Naive thymus-derived CD8-positive, alpha-beta T cell (primary cell): ENCODE measurements at regions not wholly inside any gene's neighbourhood (a gene's known extent, or its start where the extent isn't known, plus 50 kb on each side); places are given as distances from the start of the nearest gene placed in this dataset.
"Not testable (repeated sequence)": the region's sequence is repeated elsewhere in the genome, so short reads cannot be mapped to it uniquely, and the experiment has no call there.

Source experiments
- ATAC-seq, 2 donors: fragments of 150-1000 bp; cut with Tn5 transposase in 1 of 2; sonication (Bioruptor Pico), chemical (Tn5 transposase) in 1 of 2; 1 replicate in 1 of 2; 2 replicates in 1 of 2; pipeline ENCODE4 v1.10.0; 2021; ENCODE audit warnings: mild to moderate bottlenecking in 2 of 2, moderate library complexity in 2 of 2
- POLR2A ChIA-PET: fragments of 350-600 bp; sonication (Branson Sonifier 250); formaldehyde crosslinking; loops from one replicate; lab custom pipeline; 2021; ENCODE audit warnings: antibody characterized with exemption; lab: Charles Lee
- DNase-seq, 10 donors: peaks; one replicate each; pipeline versions ENCODE4 v3.0.0 to v3.0.0-alpha.2; 2020 to 2022
- H3K27ac Mint-ChIP-seq, 10 donors: one replicate each; pipeline ENCODE4 v1.8.0; 2020 to 2022; ENCODE audit warnings: mild to moderate bottlenecking in 10 of 10, mixed read lengths in 10 of 10, moderate library complexity in 4 of 10, inconsistent platforms in 1 of 10
- H3K27me3 Mint-ChIP-seq, 5 donors: one replicate each; pipeline ENCODE4 v1.8.0; 2021 to 2022; ENCODE audit warnings: mixed read lengths in 5 of 5
- H3K36me3 Mint-ChIP-seq, 3 donors: one replicate each; pipeline ENCODE4 v1.8.0; 2020 to 2022; ENCODE audit warnings: mixed read lengths in 3 of 3, mild to moderate bottlenecking in 2 of 3, inconsistent platforms in 1 of 3
- H3K4me1 Mint-ChIP-seq, 4 donors: one replicate each; pipeline ENCODE4 v1.8.0; 2021 to 2022; ENCODE audit warnings: mixed read lengths in 4 of 4
- H3K4me3 Mint-ChIP-seq, 10 donors: one replicate each; pipeline ENCODE4 v1.8.0; 2020 to 2022; ENCODE audit warnings: mild to moderate bottlenecking in 10 of 10, mixed read lengths in 10 of 10, moderate library complexity in 6 of 10, inconsistent platforms in 1 of 10
- H3K9me3 Mint-ChIP-seq, 9 donors: one replicate each; pipeline ENCODE4 v1.8.0; 2020 to 2022; ENCODE audit warnings: mixed read lengths in 9 of 9, mild to moderate bottlenecking in 3 of 9, inconsistent platforms in 1 of 9, moderate library complexity in 1 of 9

DNA sequence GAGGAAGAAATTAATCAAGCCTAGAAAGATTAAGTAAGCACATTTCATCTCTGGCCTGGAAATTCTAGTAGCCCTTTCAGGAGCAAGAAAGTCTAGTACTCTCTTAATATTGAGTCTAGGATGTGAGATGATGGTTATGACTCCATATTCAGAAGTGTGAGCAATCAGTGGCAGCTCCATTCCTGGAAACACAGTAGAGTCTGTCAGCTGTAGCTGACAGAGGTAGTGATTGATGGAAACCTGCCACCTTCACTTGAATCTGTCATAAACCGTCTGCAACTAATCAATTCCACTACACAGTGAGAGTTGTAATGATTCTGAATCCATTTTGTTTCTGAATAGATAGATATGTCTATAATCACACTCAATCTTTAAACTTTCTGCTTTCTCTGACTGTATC is 635.1 kb downstream of the IRS1 start:
- DNase-seq (no peak), ATAC-seq (no peak)
- Mint-ChIP-seq H3K4me3 (no peak overlapping the region), H3K27ac (no peak overlapping the region), H3K27me3 (peaks cover 0 to 2% (median 0%) of the 10 kb centered on the region in 5 donors), H3K4me1 (no peaks in the 10 kb centered on the region), H3K9me3 (no peaks in the 10 kb centered on the region), H3K36me3 (no peaks in the 10 kb centered on the region)
- POLR2A ChIA-PET = no interaction called here

DNA sequence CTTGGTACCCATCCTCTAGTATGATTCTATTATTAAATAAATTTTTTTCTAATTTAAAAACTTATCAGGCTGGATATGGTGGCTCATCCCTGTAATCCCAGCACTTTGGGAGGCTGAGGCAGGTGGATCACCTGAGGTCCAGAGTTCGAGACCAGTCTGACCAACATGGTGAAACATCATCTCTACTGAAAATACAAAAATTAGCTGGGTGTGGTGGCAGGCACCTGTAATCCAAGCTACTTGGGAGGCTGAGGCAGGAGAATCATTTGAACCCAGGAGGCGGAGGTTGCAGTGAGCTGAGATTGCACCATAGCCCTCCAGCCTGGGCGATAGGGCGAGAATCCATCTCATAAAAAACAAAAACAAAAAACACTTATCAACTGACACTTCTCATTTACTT is 639.0 kb downstream of the IRS1 start:
- POLR2A ChIA-PET, H3K9me3 Mint-ChIP-seq, H3K4me3 Mint-ChIP-seq, H3K36me3 Mint-ChIP-seq, DNase-seq, H3K4me1 Mint-ChIP-seq, H3K27ac Mint-ChIP-seq, ATAC-seq: not testable (repeated sequence)
- peaks cover 1 to 20% (median 16%) of the 10 kb centered on the region in 5 donors for H3K27me3 Mint-ChIP-seq

DNA sequence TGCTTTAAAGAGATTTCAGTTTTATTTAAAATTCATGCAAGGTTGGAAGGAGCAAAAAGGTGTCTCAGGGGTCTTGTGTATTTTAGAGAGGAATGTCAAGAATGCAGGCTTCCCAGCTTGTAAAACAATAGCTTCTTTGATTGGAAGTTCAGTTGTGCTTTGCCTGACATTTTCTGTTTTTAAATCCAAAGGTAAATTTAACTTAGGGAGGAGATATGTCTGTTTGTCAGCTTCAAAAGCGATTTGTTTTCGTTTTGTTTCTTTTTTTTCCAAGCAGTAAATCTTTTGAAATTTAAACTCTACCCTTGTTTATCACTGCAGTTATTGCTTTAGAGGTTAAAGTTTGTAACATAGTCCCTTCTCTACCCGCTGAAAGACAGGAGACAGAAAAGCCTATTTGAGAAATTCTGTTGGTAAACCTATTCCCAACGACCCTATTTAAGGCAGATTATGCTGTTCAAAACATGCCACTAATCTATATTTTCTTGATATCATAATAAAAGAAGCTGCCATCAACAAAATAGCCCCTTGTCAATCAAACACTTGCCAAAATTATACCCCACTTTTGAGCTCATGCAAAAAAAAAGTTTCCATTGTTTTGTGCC is 639.6 kb downstream of the IRS1 start:
- Mint-ChIP-seq H3K4me3 (no peak overlapping the region), H3K27me3 (peaks cover 1 to 26% (median 23%) of the 10 kb centered on the region in 5 donors), H3K27ac (no peak overlapping the region), H3K9me3 (no peaks in the 10 kb centered on the region), H3K36me3 (no peaks in the 10 kb centered on the region), H3K4me1 (no peaks in the 10 kb centered on the region)
- DNase-seq (no peak), ATAC-seq (no peak)
- POLR2A ChIA-PET = no interaction called here

DNA sequence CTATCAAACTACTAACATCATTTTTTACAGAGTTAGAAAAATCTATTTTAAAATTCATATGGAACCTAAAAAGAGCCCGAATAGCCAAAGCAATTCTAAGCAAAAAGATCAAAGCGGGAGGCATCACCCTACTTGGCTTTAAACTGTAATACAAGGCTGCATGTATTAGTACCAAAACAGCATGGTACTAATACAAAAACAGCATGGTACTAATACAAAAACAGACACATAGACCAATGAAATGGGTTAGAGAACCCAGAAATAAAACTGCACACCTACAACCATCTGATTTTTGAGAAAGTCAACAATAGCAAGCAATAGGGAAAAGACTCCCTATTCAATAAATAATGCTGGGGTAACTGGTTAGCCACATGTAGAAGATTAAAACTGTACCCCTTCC is 640.7 kb downstream of the IRS1 start:
- no peaks in the 10 kb centered on the region for H3K4me1 Mint-ChIP-seq
- H3K27ac Mint-ChIP-seq = no peak overlapping the region
- DNase-seq (no peak), ATAC-seq (no peak)
- H3K9me3 Mint-ChIP-seq = no peaks in the 10 kb centered on the region
- H3K4me3 Mint-ChIP-seq = no peak overlapping the region
- H3K27me3 Mint-ChIP-seq = peaks cover 1 to 32% (median 23%) of the 10 kb centered on the region in 5 donors
- no peaks in the 10 kb centered on the region for H3K36me3 Mint-ChIP-seq
- POLR2A ChIA-PET = no interaction called here

DNA sequence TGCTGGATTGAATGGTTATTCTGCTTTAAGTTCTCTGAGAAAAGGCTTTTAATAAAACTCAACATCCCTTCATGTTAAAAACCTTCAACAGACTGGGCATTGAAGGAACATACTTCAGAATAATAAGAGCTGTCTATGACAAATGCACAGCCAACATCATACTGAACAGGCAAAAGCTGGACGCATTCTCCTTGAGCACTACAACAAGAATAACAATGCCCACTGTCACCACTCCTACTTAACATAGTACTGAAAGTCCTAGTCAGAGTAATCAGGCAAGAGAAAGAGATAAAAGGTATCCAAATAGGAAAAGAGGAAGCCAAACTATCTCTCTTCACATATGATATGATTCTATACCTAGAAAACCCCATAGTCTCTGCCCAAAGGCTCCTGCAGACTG is 641.4 kb downstream of the IRS1 start:
- DNase-seq = no peak
- H3K27ac Mint-ChIP-seq = no peak overlapping the region

DNA sequence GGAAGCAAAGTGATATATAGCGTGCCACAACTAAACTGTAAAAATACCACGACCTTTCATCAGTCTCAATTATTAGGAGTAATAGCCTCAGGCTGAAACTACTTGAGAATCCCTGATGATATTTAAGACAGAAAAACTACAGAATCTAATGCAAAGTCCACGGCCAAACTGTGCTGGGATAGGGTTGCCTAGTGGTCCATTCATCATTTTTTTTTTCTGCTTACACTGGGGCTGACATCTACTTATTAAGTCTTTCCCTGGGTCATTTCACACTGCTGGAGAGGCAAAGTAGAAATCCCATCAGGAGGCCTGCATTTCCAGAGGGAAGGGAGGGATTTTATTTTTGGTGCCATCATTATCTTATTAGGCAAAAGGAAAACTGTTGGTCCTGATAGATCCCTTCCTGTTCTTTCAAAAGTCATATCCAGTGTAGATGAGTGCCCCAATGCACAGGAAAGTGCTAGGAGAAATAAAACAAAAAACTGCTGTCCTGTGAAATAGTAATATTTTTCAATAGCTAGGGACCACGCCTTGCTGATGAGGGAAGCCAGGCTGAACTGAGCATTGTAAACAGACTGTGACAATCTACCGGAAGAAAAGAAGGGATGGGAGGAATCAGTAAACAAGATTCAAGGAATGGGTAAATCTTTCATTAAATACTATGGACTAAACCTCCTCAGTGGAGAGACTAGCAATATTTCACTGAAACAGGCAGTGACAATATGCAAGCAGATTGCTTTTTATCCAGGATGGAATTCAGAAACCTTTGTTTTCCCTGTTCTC is 644.3 kb downstream of the IRS1 start:
- Mint-ChIP-seq H3K36me3 (no peaks in the 10 kb centered on the region), H3K4me1 (no peaks in the 10 kb centered on the region), H3K4me3 (no peak overlapping the region), H3K27ac (peak overlapping the region in 1 of 10 donors; percentile 57), H3K27me3 (peaks cover 4 to 32% (median 23%) of the 10 kb centered on the region in 5 donors), H3K9me3 (peaks cover 0 to 2% (median 0%) of the 10 kb centered on the region in 9 donors)
- POLR2A ChIA-PET = no interaction called here
- ATAC-seq (no peak), DNase-seq (no peak)

More for the DNA sequence above, 641.4 kb downstream of the IRS1 start:
- H3K4me3 Mint-ChIP-seq = no peak overlapping the region
- H3K9me3 Mint-ChIP-seq = no peaks in the 10 kb centered on the region
- H3K4me1 Mint-ChIP-seq = no peaks in the 10 kb centered on the region
- ATAC-seq = no peak
- no peaks in the 10 kb centered on the region for H3K36me3 Mint-ChIP-seq
- POLR2A ChIA-PET = no interaction called here
- peaks cover 1 to 32% (median 23%) of the 10 kb centered on the region in 5 donors for H3K27me3 Mint-ChIP-seq

DNA sequence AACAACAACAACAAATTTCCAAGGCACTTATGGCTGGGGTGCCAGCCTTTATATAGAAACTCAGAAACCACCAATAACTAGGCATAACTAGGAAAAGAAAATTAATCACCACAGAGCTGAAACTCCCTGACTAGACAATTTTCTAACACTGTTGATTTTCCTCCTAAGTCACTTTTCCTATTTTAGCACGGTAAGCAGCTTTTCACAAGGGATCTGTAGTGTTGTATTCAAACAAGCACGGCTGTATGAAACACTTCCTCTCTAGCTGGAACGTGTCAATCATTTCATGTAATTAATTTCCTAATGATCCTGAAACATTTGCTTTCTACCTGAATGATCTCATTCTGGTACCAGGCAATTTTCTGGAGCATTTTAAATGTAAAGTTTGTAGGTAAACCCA is 645.0 kb downstream of the IRS1 start:
- POLR2A ChIA-PET = no interaction called here
- Mint-ChIP-seq H3K4me3 (no peak overlapping the region), H3K27ac (peak overlapping the region in 1 of 10 donors; percentile 57), H3K36me3 (no peaks in the 10 kb centered on the region), H3K9me3 (peaks cover 0 to 5% (median 0%) of the 10 kb centered on the region in 9 donors), H3K4me1 (no peaks in the 10 kb centered on the region), H3K27me3 (peaks cover 4 to 32% (median 23%) of the 10 kb centered on the region in 5 donors)
- no peak for DNase-seq
- ATAC-seq = no peak

DNA sequence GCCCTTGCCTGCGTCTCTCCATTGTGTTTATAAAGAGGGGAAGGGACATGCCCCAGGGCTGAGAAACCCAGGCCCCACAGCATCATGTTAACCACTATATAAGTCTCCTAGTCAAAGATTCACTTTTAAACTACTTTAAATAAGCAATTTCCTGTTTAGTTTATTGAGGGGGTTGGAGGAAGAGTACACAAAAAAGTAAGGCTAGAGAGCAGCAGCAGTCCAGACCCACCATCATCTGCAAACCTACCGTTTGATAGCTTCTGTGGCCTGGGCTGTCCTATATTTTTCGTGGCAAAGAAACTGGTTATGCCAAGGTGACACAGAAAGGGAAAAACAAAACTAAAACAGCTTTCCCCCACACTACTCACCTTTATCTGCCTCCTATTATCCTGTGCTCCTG is 646.1 kb downstream of the IRS1 start:
- DNase-seq (no peak), ATAC-seq (no peak)
- Mint-ChIP-seq H3K9me3 (peaks cover 0 to 5% (median 0%) of the 10 kb centered on the region in 9 donors), H3K4me1 (no peaks in the 10 kb centered on the region), H3K36me3 (no peaks in the 10 kb centered on the region), H3K4me3 (no peak overlapping the region), H3K27me3 (peaks cover 4 to 32% (median 17%) of the 10 kb centered on the region in 5 donors), H3K27ac (no peak overlapping the region)
- POLR2A ChIA-PET = no interaction called here

DNA sequence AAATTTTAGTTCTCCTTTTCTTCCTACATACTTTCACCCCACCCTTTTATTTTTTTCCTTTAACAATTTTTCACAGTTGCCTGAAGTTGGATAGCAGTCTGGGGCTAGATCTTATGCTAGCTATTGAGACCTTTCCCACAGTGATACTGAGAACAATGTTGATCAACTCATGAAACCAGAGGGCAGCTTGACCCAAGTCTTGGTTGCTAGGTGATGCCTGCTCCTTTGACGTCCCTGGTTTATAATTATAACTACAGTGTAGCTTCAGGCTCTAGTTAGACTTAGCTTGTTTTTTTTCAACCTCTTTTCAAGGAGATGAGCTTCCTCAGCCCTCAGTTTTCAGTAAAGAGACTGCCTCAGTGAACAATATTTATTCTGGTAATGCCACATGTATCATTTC is 648.5 kb downstream of the IRS1 start:
- no peak overlapping the region for H3K27ac Mint-ChIP-seq
- H3K36me3 Mint-ChIP-seq = no peaks in the 10 kb centered on the region
- H3K4me1 Mint-ChIP-seq = no peaks in the 10 kb centered on the region
- peaks cover 3 to 15% (median 8%) of the 10 kb centered on the region in 5 donors for H3K27me3 Mint-ChIP-seq
- POLR2A ChIA-PET = no interaction called here
- H3K9me3 Mint-ChIP-seq = peaks cover 0 to 5% (median 0%) of the 10 kb centered on the region in 9 donors
- no peak overlapping the region for H3K4me3 Mint-ChIP-seq
- DNase-seq (no peak), ATAC-seq (no peak)

DNA sequence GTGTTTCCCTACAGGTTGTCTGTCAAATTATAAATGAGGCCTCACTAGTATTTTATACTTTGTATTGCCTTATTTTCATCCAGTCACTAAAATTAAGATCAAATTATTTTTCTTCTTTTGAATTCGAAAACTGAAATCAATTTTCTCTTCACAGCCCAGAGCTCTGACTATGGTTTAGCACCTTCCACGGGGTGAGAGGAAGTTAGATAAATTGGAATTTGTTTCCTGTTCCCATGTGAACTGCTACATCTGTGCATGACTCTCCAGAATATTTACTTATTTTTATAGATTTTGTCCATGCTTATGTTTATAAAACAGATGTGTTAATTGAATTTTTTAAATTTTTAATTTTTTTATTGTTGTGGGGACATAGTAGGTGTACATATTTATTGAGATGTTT is 656.5 kb downstream of the IRS1 start:
- POLR2A ChIA-PET = no interaction called here
- Mint-ChIP-seq H3K4me3 (no peak overlapping the region), H3K4me1 (peaks cover 0 to 4% (median 0%) of the 10 kb centered on the region in 4 donors), H3K27ac (no peak overlapping the region), H3K27me3 (peaks cover 0 to 9% (median 0%) of the 10 kb centered on the region in 5 donors), H3K36me3 (no peaks in the 10 kb centered on the region), H3K9me3 (peaks cover 0 to 2% (median 0%) of the 10 kb centered on the region in 9 donors)
- no peak for ATAC-seq
- DNase-seq = no peak

DNA sequence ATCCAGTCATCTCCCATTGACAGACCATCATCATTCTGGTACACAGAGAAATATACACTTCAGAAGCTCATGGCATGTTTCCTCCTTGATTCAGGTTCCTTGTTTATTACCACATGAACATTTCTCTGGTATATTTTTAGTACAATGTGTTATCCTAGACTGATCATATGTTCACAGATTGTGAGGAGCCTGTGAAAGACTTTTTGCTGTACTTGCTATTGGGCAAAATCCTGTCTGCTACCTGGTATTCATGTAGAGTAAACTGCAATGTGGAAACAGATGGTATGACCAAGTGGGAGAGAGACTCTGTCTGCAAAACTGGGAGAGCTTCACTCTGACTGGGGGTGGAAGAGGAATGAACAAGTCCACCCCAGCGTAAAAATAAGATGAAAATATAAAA is 657.2 kb downstream of the IRS1 start:
- no peaks in the 10 kb centered on the region for H3K9me3 Mint-ChIP-seq
- DNase-seq (no peak), ATAC-seq (no peak)
- no peak overlapping the region for H3K27ac Mint-ChIP-seq
- no peaks in the 10 kb centered on the region for H3K36me3 Mint-ChIP-seq
- POLR2A ChIA-PET = no interaction called here
- H3K27me3 Mint-ChIP-seq = peaks cover 0 to 9% (median 0%) of the 10 kb centered on the region in 5 donors
- H3K4me1 Mint-ChIP-seq = peaks cover 0 to 6% (median under 1%) of the 10 kb centered on the region in 4 donors
- H3K4me3 Mint-ChIP-seq = no peak overlapping the region

DNA sequence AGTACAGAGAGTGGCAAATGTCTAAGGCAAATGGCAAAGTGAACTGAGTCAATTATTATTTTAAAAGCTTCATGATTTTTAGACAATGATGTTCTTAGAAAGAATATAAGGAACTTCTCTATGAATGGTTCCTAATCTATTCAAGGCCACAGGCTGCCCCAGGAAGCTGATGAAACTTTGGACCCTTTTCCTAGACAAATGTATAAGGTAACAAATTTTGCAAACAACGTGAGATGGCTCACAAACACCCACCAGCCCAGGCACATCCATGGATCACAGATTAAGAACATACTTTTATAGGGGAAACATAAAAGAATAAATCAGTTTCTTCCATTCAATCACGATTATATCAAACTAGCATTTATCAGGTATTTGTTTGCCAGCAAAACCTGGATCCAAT is 659.0 kb downstream of the IRS1 start:
- no peak overlapping the region for H3K4me3 Mint-ChIP-seq
- peaks cover 0 to 16% (median 5%) of the 10 kb centered on the region in 4 donors for H3K4me1 Mint-ChIP-seq
- H3K27me3 Mint-ChIP-seq = peaks cover 0 to 9% (median 0%) of the 10 kb centered on the region in 5 donors
- no peak overlapping the region for H3K27ac Mint-ChIP-seq
- H3K9me3 Mint-ChIP-seq = no peaks in the 10 kb centered on the region
- POLR2A ChIA-PET = no interaction called here
- no peak for DNase-seq
- no peaks in the 10 kb centered on the region for H3K36me3 Mint-ChIP-seq
- ATAC-seq = no peak

DNA sequence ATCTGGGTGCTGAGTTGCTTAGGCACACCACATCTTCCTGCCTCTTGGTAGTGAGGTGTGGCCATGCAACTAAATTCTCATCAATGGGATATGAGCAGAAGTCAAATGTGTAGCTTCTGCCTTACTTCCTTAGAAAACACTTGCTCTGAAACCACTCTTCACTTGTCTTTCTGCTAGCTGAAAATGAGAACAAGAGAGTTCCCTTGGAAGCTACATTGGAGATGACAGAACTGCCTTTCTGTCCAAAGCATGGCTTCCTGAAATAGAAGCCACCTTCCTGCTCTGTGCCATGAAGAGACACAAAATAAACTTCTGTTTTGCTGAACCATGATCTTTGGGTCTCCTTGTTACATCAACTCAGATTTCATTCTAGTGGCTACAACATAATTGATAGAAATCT is 659.9 kb downstream of the IRS1 start:
- peaks cover 0 to 16% (median 5%) of the 10 kb centered on the region in 4 donors for H3K4me1 Mint-ChIP-seq
- H3K27ac Mint-ChIP-seq = no peak overlapping the region
- peaks cover 0 to 2% (median 0%) of the 10 kb centered on the region in 9 donors for H3K9me3 Mint-ChIP-seq
- no peak for ATAC-seq
- DNase-seq = no peak
- peaks cover 0 to 9% (median 0%) of the 10 kb centered on the region in 5 donors for H3K27me3 Mint-ChIP-seq
- H3K36me3 Mint-ChIP-seq = no peaks in the 10 kb centered on the region
- POLR2A ChIA-PET = no interaction called here
- no peak overlapping the region for H3K4me3 Mint-ChIP-seq
